H1 (cell line): ENCODE measurements at regions not wholly inside any gene's neighbourhood (a gene's known extent, or its start where the extent isn't known, plus 50 kb on each side); places are given as distances from the start of the nearest gene placed in this dataset.
"Not testable (repeated sequence)": the region's sequence is repeated elsewhere in the genome, so short reads cannot be mapped to it uniquely, and the experiment has no call there.

Experiments used
- CTCF ChIA-PET: fragments of 300-600 bp; sonication (Branson Sonifier 250); formaldehyde crosslinking; loops from one replicate; lab custom pipeline; 2021; ENCODE audit not compliant: partially characterized antibody; lab: Charles Lee
- POLR2A ChIA-PET: fragments of 300-600 bp; sonication (Branson Sonifier 250); formaldehyde crosslinking; loops from one replicate; lab custom pipeline; 2021; ENCODE audit warnings: inconsistent platforms; ENCODE audit not compliant: partially characterized antibody; lab: Charles Lee
- DNase-seq, 2 experiments: peaks; one replicate each; pipeline versions ENCODE4 v3.0.0 to v3.0.0-alpha.2; 2010 to 2022; ENCODE audit warnings: low spot score in 2 of 2, low read depth in 1 of 2, mixed read lengths in 1 of 2
- FAIRE-seq: peaks from 2 replicates; lab custom pipeline; 2011; peaks lifted over from hg19 to GRCh38; lab: Jason Lieb, UNC
- H2AFZ ChIP-seq: 2 replicates; pipeline ENCODE4 v1.8.1; 2012; ENCODE audit warnings: low read length, inconsistent platforms
- H2AK5ac ChIP-seq: 2 replicates; pipeline ENCODE4 v1.6.1; 2013; ENCODE audit warnings: low read depth, low read length
- H2BK120ac ChIP-seq: replicated peaks from 2 replicates; pipeline ENCODE3; 2013; ENCODE audit warnings: low read depth, low read length, inconsistent platforms
- H2BK12ac ChIP-seq: 2 replicates; pipeline ENCODE4 v1.6.1; 2013; ENCODE audit warnings: low read depth, low read length
- H2BK15ac ChIP-seq: 2 replicates; pipeline ENCODE4 v1.6.1; 2013; ENCODE audit warnings: low read length
- H2BK20ac ChIP-seq: 2 replicates; pipeline ENCODE4 v1.6.1; 2013; ENCODE audit warnings: low read length
- H2BK5ac ChIP-seq: 2 replicates; pipeline ENCODE4 v1.6.1; 2013; ENCODE audit warnings: low read depth, low read length
- H3K14ac ChIP-seq: 2 replicates; pipeline ENCODE4 v1.6.1; 2013; ENCODE audit warnings: inconsistent platforms; ENCODE audit not compliant: insufficient read length
- H3K18ac ChIP-seq: 2 replicates; pipeline ENCODE4 v1.6.1; 2013; ENCODE audit warnings: low read length; ENCODE audit errors: extremely low read depth
- H3K23ac ChIP-seq: 2 replicates; pipeline ENCODE4 v1.6.1; 2013; ENCODE audit warnings: inconsistent platforms; ENCODE audit not compliant: insufficient read length
- H3K23me2 ChIP-seq: 2 replicates; pipeline ENCODE4 v1.6.1; 2013; ENCODE audit warnings: low read depth, low read length
- H3K27ac ChIP-seq: 2 replicates; pipeline ENCODE4 v1.6.1; 2011; ENCODE audit warnings: low read depth, low read length, inconsistent platforms
- H3K27me3 ChIP-seq, 4 experiments: replicated peaks in 1 of 4; 1 replicate in 1 of 4; 2 replicates in 3 of 4; pipeline versions ENCODE4 v1.6.1 to v1.8.1; 2011 to 2013; ENCODE audit warnings: low read length in 3 of 4, mild to moderate bottlenecking in 3 of 4, inconsistent platforms in 2 of 4, mixed read lengths in 2 of 4, moderate library complexity in 1 of 4; ENCODE audit not compliant: control insufficient read depth in 3 of 4, insufficient read depth in 3 of 4; ENCODE audit errors: extremely low read depth in 1 of 4
- H3K36me3 ChIP-seq, 4 experiments: 2 replicates each; pipeline versions ENCODE4 v1.6.1 to v1.8.1; 2011 to 2013; ENCODE audit warnings: mild to moderate bottlenecking in 4 of 4, low read length in 3 of 4, moderate library complexity in 2 of 4, control low read depth in 1 of 4, inconsistent platforms in 1 of 4; ENCODE audit not compliant: insufficient read depth in 4 of 4, control insufficient read depth in 2 of 4
- H3K4ac ChIP-seq: replicated peaks from 2 replicates; pipeline ENCODE3; 2013; ENCODE audit warnings: low read length, low read depth, mixed read lengths, inconsistent platforms; ENCODE audit not compliant: insufficient read length
- H3K4me1 ChIP-seq, 4 experiments: replicated peaks in 1 of 4; 1 replicate in 1 of 4; 2 replicates in 3 of 4; pipeline versions ENCODE4 v1.6.1 to v1.8.1; 2011 to 2013; ENCODE audit warnings: low read length in 3 of 4, inconsistent platforms in 2 of 4, mixed read lengths in 1 of 4; ENCODE audit not compliant: insufficient read depth in 4 of 4, control insufficient read depth in 3 of 4
- H3K4me2 ChIP-seq, 2 experiments: 2 replicates each; pipeline versions ENCODE4 v1.6.1 to v1.8.1; 2011 to 2013; ENCODE audit warnings: low read depth in 2 of 2, low read length in 2 of 2, control low read depth in 1 of 2, inconsistent platforms in 1 of 2, mild to moderate bottlenecking in 1 of 2; ENCODE audit not compliant: insufficient read depth in 1 of 2
- H3K4me3 ChIP-seq, 4 experiments: fragments of 200-600, 300-600 bp in 1 of 4; sonication (generic), shearing (Covaris generic), sonication (Bioruptor Twin) in 1 of 4; 2 replicates each; pipeline versions ENCODE4 v1.5.1 to v1.8.1; 2011 to 2016; ENCODE audit warnings: low read length in 4 of 4, low read depth in 3 of 4, control low read depth in 2 of 4, inconsistent platforms in 2 of 4, mild to moderate bottlenecking in 2 of 4, mixed read lengths in 1 of 4, moderate library complexity in 1 of 4; ENCODE audit not compliant: insufficient read depth in 2 of 4; ENCODE audit errors: extremely low read depth in 1 of 4
- H3K56ac ChIP-seq: replicated peaks from 2 replicates; pipeline ENCODE3; 2013; ENCODE audit warnings: low read depth, mild to moderate bottlenecking, mixed read lengths, low read length, inconsistent platforms; ENCODE audit not compliant: insufficient read length
- H3K79me1 ChIP-seq: 2 replicates; pipeline ENCODE4 v1.6.1; 2013; ENCODE audit warnings: low read depth, low read length, control low read depth
- H3K79me2 ChIP-seq, 2 experiments: 2 replicates each; pipeline versions ENCODE4 v1.6.1 to v1.8.1; 2012 to 2013; ENCODE audit warnings: low read length in 2 of 2, mild to moderate bottlenecking in 2 of 2, inconsistent platforms in 1 of 2; ENCODE audit not compliant: insufficient read depth in 2 of 2, control insufficient read depth in 1 of 2
- H3K9ac ChIP-seq, 4 experiments: replicated peaks in 1 of 4; 1 replicate in 1 of 4; 2 replicates in 3 of 4; pipeline versions ENCODE4 v1.6.1 to v1.8.1; 2011 to 2013; ENCODE audit warnings: low read depth in 3 of 4, low read length in 3 of 4, control low read depth in 2 of 4, mild to moderate bottlenecking in 2 of 4, moderate library complexity in 2 of 4, inconsistent platforms in 1 of 4; ENCODE audit errors: extremely low read depth in 1 of 4
- H3K9me3 ChIP-seq, 2 experiments: 2 replicates each; pipeline versions ENCODE4 v1.6.1 to v1.8.1; 2012 to 2013; ENCODE audit warnings: mild to moderate bottlenecking in 2 of 2, moderate library complexity in 2 of 2, control low read depth in 1 of 2, inconsistent platforms in 1 of 2, low read depth in 1 of 2, low read length in 1 of 2, mixed read lengths in 1 of 2; ENCODE audit not compliant: insufficient read depth in 2 of 2
- H4K20me1 ChIP-seq, 2 experiments: replicated peaks in 1 of 2; 2 replicates each; pipeline versions ENCODE3 to v1.8.1; 2011 to 2013; ENCODE audit warnings: inconsistent platforms in 2 of 2, low read length in 2 of 2, mild to moderate bottlenecking in 1 of 2; ENCODE audit not compliant: insufficient read depth in 2 of 2, control insufficient read depth in 1 of 2
- H4K5ac ChIP-seq: 2 replicates; pipeline ENCODE4 v1.6.1; 2013; ENCODE audit warnings: low read length, low read depth, mixed read lengths, inconsistent platforms; ENCODE audit not compliant: insufficient read length
- H4K8ac ChIP-seq: 2 replicates; pipeline ENCODE4 v1.8.0; 2013; ENCODE audit warnings: mild to moderate bottlenecking, moderate library complexity, low read length, inconsistent platforms; ENCODE audit not compliant: insufficient read depth; ENCODE audit errors: extremely low read depth
- H4K91ac ChIP-seq: replicated peaks from 2 replicates; pipeline ENCODE3; 2013; ENCODE audit warnings: low read length, mixed read lengths, inconsistent platforms; ENCODE audit not compliant: insufficient read length
- WGBS, 2 experiments: shearing (Covaris generic) in 1 of 2; methylation state at CpG; one replicate each; pipeline versions ENCODE4 v1.1.6 to v1.1.7; 2013 to 2015; ENCODE audit warnings: low lambda C conversion rate in 2 of 2, mixed read lengths in 2 of 2, inconsistent platforms in 1 of 2, low coverage in 1 of 2, missing lambda C conversion rate in 1 of 2; ENCODE audit not compliant: insufficient replicate concordance in 2 of 2, insufficient coverage in 1 of 2, insufficient read length in 1 of 2; ENCODE audit errors: extremely low coverage in 1 of 2, missing lambda C conversion rate in 1 of 2; 5-methylcytosine and 5-hydroxymethylcytosine counted together

GRCh38 chr20:30586178-30586577 is 671.3 kb upstream of the DEFB115 start:
- FAIRE-seq, H2BK12ac ChIP-seq, H3K4ac ChIP-seq, H3K56ac ChIP-seq, H2BK5ac ChIP-seq, H3K9ac ChIP-seq, H3K23me2 ChIP-seq, H4K20me1 ChIP-seq, CTCF ChIA-PET, H2BK20ac ChIP-seq, H3K14ac ChIP-seq, H3K4me1 ChIP-seq, H4K8ac ChIP-seq, POLR2A ChIA-PET, H3K79me1 ChIP-seq, H4K5ac ChIP-seq, H2BK15ac ChIP-seq, H3K79me2 ChIP-seq, H2AK5ac ChIP-seq, H3K4me3 ChIP-seq, H3K36me3 ChIP-seq, H4K91ac ChIP-seq, H3K18ac ChIP-seq, H3K23ac ChIP-seq, H3K27ac ChIP-seq, H2BK120ac ChIP-seq, H2AFZ ChIP-seq, H3K27me3 ChIP-seq: not testable (repeated sequence)
- Histone ChIP-seq H3K4me2 (peak overlapping the region in 1 of 2 experiments; percentile 56; a peak in 1 of 4 replicates), H3K9me3 (peaks cover 0 to 20% of the 10 kb centered on the region in 2 experiments; a peak in 1 of 4 replicates)
- DNase-seq = peak in 1 of 2 experiments; percentile 52
- 93% methylated on average over 7 of the region's 30 CpGs; no CpG with 5 or more reads in 1 of the 2 experiments for WGBS, 2 experiments
